Activated CD8-positive, alpha-beta memory T cell treated with anti-CD3 and anti-CD28 coated beads, Interleukin-2, amount 50 U/mL, for 1 hour (primary cell): ENCODE measurements at regions not wholly inside any gene's neighbourhood (a gene's known extent, or its start where the extent isn't known, plus 50 kb on each side); places are given as distances from the start of the nearest gene placed in this dataset.

Source experiments
- DNase-seq: peaks from one replicate; pipeline ENCODE4 v3.0.0-alpha.2; 2020; ENCODE audit errors: extremely low read depth

DNA sequence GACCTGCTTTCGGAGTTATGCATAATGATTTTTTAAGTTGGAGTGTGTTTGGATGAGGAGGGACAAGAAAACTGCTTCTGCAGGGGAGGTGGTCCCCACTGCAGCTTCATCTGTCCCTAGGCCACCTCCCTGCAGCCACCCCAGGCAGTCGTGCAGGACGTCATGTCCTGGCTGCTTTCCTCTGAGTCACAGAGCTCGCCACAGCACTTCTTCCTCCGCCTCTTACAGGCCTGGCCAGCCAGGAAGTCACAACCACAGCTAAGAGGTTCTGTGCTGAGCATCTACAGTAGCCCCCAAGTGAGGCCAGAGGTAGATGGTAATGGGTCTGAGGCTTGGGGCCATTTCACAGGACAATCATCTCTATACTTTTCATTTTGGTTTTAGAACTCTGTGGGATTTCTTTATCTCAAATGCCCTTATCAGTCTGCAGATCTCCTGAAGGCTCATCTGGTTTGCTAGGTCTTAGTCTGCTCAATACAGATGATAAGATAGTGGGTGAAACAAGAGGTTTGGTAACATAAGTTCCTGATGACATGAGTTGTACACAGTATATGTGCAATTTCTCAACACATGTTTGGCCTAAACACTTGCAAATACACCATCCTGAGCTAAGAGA is 106.4 kb downstream of the ARF6 start:
- DNase-seq = no peak

DNA sequence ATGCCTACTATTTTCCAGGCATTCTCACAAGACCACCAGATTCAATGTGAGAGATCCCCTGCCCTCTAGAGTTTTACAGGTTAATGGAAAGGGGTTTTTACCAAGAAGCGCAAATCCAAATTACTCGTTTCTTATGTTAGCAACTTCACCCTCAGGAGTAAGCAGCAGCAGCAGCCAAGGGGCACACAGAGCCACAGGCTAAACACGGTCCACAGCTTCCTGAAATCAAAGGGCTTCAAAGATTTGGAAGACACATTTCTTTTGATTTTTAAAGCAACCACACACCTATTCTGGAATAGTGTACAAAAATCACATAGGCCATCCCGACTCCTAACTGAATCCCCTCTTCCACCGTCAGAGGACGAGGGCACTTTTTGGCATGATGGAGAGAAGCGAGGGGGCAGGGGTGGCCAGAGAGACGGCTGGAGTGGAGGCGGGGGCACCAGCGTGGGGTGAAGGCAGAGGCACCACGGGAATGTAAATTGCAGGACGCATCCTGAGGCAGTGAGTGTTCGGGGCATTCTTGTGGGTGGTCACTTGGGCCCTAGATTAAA is 107.0 kb downstream of the ARF6 start:
- DNase-seq = no peak

DNA sequence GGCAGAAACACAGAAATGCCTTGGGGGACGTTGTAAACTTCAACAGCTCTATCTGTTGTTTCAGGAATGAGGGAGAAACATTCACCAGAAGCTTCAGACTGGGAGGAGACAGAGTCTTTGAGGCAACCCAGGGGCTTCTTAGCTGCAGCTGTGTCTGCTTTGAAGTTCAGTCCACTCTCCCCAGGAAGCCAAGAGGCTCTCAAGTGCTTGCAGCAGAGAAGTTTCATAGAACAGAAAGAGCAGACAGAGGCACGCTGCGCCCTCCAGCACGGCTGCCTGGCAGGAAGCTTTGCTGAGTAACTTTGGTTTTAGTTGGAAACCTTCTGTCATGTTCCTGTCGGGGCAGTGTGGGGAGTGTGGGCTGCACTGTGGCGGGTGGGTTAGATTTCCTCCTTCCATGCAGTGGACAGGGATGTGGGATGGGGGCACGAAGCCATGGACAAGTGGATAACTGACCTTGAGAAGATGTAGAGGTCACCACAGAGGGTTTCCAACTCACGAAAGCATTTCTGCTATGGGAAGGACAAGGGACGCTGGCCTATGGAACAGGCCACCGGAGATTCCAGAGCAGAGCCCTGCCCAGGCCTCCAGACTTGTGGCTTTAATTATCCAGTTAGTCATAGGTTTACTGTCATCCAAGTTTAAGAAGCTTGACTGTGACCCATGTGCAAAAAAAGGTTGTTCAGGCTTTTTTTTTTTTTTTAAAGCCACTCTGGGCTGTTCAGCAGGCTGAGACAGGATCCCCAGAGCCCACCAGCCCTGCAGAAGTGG is 107.7 kb downstream of the ARF6 start:
- no peak for DNase-seq

DNA sequence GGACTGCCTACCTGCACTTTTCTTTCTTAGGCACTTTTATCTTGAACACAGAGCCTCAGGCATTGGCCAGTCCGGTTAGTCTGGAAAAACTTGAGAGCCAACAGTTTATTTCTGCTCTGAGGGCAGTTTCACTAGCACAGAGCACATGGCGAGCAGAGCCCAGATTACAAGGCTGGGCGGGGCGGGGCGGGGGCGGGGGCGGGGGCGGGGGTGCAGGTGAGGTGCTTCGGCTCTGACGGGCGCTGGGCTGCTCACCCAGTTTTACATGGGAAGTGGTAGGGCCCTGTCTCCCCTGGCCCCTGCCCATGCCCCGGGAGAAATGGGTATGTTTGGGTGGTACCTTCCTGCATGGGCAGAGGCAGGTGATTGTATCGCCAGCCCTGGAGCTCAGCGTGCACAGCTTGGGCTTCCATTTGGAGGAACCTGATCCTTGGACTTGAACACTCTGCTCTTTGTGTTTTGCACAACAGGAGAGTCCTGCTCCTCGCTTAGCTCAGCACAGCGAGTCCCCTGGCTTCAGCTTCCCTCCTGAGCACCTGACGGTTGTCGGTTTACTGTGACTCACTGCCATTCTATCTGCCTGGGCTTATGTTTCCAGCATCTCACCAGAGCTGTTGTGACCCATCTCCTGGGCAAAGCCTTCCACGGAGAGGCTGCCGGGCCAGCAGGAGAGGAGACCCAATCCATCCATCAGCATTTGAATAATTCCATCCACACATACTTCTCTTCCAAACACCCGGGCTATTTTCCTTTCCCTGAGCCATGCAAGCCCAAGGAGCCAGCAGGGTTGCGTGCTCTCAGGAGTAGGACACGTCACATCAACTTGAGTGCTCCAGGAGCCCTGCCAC is 108.5 kb downstream of the ARF6 start:
- DNase-seq = no peak

DNA sequence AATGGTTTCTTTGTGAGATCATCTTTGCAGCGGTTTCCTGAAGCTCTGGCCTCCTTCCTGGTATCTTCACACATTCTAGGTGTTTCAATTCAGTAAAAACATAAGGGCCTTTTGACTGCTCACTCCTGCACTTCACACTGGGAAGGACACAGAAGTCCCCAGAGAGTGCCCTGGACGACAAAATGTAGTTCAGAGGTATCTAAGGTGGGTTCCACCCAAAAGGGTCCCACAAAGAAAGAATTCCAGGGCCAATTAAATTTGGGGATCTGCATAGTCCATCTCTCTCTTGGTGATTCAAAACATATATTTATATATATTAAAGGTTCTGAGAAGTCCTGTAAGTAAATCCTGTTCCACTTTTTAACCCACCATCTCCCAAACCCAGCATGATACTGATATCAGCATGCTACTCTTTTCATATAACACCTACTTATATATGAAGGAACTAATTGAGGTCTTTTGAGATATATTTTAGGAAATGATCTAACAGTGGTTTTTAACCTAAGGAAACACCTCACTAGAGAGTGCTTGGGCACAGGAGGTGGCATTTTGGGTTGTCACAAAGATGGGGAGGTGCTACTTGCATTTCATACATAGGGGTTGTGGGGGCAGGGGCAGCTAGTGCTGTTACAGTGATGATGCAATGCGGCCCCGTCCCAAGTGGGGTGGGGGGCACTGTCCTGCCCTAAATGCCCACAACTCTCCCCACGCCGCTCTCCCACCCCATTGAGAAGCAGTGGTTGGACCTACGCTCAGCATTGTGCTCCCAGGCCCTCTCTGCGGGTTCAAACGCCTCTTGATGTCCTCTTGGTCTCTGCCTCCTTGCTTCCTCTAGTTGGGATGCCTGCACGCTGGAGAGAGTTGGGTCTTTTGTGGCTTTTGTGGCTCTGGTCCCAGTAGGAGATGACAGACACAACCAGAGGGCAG is 109.4 kb downstream of the ARF6 start:
- DNase-seq = no peak

DNA sequence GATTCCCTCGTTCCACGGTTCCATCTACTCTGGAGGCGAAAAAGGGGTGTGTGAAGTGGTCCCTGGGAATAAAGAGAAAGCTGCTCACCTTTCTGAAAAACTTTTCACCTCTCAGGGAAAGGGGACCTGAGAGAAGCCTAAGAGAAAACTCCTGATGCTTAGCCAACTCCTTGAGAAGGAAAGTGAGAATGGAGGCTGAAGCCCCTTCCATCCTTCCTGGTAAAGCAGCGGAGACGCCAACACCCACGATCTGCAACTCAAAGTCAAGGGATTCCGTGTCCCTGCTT is 110.0 kb downstream of the ARF6 start:
- no peak for DNase-seq

DNA sequence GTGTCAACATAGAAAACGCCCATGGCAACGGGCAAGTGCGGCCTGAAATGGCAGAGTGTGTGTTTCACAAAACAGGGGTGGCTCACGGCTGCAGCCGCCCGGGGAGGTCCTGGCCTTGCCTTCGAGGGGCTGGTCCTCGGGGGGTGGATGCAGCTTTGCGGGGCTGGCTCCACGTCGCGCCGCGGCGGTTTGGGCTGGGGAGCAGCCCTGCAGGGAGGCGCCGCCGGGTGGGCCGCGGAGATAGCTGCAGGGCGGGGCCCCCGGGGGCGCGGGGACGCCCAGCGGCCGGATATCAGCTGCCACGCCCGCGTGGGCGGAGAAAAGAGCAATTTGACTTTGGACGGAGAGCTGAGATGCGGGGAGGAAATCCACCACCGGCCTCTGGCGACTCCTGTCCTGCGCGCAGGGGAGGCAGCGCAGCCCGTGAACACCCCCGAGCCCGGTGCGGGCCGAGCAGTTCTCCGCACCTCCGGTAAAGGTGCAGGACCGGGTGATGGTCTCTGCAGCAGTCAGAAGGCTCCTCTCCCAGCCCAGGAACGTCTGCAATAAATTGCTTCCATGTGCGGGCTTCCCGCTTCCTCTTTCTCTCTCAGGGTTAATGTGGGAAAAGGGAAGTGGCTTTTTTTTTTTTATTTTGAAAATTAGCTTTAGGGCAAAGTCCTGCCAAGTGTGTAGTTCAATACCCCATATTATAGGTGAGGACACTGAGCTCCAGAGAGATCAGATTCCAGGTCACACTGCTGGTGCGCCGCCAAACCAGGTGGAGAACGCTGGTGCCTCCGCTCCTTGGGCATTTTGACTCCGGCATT is 110.5 kb downstream of the ARF6 start:
- no peak for DNase-seq

DNA sequence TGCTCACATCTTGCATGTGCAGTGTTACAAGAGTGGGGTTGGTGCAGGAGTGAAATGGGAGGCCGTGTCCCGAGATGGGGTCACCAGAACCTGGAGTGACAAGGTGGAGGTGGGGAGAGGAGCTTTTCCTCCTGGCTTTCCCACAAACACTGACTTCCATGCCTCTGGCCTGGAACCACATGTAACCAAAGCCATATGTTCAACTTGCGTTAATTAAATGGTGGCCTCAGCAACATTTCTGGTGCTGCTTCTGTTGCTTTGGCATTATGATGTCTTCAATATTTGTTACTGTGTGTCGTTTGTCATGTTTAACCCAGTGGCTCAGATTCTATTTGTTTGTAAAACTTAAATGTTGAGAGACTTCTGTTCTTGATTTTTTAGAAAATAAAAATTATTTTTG is 110.2 kb downstream of the VCPKMT start:
- no peak for DNase-seq

DNA sequence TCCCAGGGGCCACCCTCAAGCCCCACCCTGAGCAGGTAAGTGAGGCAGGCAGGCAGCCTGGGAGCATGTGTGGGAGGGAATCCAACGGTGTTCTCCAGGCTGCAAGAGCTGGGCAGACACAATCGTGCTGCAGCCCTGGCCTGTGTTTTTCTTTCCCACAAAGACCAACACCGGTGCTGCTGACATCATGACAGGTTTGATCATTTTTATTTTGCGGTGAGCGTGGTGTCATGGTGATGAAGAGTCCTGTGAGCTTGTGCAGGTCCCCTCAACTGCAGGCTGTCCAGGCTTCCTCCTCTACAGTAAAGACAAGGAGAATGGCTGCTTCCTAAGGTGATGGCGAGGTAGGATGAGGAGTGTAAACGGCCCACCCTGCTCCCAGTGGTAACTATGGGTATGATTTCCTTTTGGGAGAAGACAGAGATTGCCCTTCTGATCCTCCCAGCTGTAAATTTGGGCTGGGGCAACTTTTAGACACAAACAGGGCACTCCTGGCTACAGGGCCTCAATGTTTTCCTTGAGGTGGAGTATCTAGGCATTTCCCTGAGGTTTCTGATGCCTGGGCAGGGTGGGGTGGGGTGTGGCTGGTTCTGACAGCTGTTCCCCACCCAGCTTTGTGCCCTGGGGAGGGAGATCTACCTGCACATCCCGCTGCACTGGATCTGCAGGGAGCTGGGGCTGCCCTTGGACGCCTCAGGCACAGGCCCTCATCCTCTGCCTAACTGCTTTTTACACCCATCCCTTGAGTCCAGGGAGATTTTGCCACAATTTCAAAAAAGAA is 109.1 kb downstream of the VCPKMT start:
- DNase-seq = no peak

DNA sequence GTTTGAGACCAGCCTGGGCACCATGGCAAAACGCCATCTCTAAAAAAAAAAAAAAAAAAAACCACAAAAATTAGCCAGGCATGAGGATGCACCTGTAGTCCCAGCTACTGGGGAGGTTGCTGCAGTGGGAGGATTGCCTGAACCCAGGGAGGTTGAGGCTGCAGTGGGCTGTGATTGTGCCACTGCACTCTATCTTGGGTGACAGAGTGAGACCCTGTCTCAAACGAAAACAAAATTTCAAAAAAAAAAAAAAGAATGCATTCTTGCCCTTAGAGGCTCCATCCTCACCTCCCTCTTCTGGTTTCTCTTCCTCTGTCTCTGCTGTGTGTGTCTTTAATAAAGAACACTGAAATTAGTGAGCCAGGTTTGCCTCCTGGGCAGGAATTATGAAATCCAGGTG is 107.8 kb downstream of the VCPKMT start:
- DNase-seq = no peak

DNA sequence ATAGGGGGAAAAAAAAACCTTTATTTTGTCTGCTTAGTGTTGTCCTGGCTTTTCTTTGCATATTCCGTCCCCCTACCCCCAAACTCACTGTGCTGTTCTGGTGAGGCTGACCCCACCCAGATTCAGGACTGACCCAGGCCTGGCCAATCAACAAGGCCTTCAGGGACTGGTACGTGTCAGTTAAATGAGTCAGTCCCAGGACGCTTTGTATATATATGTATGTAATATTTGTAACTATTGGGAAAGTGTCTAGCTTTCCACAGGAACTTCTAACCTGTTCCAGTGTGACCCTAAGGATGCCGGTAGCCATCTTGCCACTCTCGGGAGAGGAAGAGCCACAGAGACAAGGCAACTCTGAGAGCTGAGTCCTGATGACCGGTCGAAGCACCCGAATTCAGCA is 107.4 kb downstream of the VCPKMT start:
- DNase-seq = no peak

DNA sequence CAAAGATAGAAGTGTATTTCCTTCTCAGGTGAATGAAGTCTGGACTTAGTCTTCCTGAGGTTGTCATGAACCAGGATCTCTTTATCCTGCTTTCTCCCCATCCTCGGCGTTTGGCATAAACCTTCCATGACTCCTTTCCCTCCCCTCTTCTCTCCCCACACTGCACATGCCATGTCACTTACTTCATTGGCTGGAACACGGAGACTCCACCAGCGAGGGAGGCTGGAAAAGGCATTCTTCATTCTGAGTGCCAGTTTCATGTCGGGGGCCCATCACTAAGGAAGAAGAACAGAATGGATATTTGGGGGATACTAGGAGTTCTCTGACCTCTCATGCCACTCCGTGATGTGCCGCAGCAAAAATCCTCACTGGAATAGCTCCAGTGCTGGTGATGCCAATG is 105.6 kb downstream of the VCPKMT start:
- DNase-seq = no peak

DNA sequence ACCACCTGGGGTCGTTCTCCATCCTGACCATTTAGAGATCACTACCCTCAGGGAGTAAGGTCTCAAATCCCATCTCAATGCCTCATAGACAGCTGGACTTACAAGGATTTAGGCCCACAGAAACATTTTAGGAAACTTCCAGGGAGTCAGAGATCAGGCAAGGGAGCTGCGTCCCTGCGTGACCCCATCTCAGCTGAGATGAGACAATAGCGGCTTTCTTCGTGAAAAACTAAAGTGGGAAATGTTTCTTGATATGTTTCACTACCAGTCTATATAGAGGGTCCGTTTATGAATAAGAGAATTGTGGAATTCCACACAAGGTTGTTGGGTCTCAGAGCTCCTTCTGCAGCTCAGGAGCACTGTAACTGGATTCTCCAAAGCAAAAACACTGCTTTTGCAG is 105.1 kb downstream of the VCPKMT start:
- no peak for DNase-seq

DNA sequence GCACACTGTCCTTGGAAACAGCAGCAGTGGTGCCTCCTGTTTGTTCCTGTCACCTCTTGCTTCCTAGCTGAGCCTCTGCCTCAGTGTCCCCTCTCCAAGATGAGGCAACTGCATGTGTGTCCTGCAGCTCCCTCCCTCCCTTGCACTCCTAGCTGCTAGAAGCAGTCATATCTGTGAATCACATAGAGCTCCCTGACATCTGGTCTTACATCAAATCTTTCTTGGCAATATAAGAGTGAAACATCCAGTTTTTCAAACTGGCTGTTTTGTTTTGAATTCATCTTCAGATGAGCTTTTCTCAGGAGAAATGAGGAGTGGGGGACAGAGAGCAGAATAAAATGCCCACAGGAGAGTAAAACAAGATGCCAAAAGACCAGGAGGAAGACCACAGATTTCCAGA is 103.7 kb downstream of the VCPKMT start:
- no peak for DNase-seq

DNA sequence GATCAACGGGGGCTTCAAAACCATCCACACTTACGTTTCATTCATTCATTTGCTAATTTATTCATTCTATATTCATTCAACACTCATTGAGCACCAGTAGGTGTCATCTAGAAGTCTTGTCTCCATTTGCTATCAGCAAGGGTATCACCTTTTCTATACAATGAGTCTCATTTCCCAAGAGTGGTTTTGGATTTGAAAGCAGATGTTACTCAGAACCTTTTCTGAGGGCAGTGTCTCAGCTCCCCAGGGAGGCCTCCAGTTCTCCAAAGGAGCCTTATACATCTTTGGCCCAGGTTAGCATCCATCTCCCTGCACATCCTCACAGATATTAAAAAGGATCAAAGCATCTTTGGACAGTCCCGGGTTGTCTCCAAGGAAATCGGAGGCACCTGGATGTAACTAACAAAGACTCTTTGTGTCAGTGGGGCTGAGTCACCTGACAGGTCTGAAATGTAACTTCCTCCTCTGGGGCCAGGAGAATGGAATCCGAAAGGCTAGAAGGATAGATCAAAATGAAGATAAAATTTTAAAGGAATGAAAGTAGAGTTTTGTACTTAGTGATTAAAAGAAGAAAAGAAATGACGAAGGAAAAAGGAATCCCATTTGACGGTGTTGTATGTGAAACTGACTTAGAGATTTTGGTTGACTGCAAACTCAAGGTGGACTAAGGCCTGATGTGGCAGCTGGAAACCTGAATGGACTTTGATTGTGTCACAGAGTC is 103.0 kb downstream of the VCPKMT start:
- DNase-seq = no peak

DNA sequence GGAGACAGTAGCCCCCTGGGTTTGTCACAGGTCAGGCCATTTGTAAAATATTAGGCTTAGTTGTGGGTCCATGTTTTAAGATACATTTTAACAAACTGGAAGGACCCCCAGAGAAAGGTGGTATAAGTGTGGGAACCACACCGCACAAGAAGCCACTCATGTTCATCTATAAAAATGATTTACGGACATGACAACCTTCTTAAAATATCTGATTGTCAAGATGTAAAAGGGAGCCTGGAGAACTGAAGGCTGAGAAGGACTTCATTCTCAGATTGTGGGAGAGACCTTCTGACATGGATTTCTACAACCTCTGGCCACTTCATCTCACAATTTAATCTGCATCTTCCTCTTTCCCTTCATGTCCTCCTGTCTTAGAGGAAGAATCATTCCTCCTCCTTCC is 102.4 kb downstream of the VCPKMT start:
- DNase-seq = no peak

DNA sequence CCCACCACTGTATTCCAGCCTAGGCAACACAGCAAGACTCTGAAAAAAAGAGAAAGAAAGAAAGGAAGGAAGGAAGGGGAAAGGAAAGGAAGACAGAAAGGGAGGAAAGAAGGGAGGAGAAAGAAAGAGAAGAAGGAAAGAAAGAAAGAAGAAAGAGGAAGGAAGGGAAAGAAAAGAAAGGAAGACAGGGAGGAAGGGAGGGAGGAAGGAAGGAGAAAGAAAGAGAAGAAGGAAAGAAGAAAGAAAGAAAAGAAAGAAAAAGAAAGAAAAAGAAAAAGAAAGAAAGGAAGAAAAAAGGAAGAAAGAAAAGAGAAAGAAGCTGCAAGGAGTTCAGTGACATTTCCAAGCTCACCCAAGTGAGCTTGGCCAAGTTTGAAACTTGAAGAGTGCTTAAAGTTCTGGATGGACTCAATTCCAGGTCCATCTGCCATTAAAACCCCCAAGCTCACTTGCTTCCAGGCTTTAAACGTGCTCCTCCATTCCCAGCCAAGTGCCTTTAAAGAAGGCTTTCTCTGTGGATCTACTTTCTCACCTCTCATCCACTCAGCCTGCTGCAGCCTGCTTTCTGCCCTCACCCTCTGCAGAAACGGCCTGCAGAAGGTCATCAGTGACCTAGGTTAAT is 101.5 kb downstream of the VCPKMT start:
- DNase-seq = no peak

DNA sequence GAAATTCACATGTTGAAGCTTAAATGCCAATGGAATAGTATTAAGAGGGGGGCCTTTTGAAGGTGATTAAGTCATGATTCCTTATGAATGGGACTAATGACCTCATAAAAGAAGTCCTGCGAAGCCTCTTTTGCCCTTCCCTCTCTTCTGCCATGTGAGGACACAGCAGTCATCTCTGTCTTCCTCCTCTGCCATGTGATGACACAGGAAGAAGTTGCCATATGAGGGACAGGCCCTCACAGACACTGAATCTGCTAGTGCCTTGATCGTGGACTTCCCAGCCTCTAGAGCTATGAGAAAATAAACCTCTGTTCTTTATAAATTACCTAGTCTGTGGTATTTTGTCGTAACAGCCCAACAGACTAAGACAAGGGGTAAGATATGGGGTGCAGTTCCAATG is 100.7 kb downstream of the VCPKMT start:
- DNase-seq = no peak
